GM12878 (cell line): ENCODE measurements at regions not wholly inside any gene's neighbourhood (a gene's known extent, or its start where the extent isn't known, plus 50 kb on each side); places are given as distances from the start of the nearest gene placed in this dataset.

Experiments
- ATAC-seq: fragments of 200-7000 bp; cut with Tn5 transposase; 3 replicates; pipeline ENCODE4 v1.9.1; 2020; ENCODE audit warnings: mild to moderate bottlenecking, moderate library complexity
- BruUV-seq: library from RNA; stranded (reverse); fragments of 400-500 nt; replicated peaks from 2 replicates; lab custom pipeline; 2021; lab: Mats Ljungman, UMichigan
- CTCF ChIA-PET: fragments of 300-600 bp; sonication (Branson Sonifier 250); formaldehyde crosslinking; extraction: SDS; loops from one replicate; lab custom pipeline; 2021; ENCODE audit warnings: inconsistent platforms; lab: Yijun Ruan, JAX
- POLR2A ChIA-PET: fragments of 350-600 bp; formaldehyde crosslinking; extraction: SDS; loops from one replicate; lab custom pipeline; 2021; ENCODE audit warnings: inconsistent platforms; lab: Charles Lee
- RAD21 ChIA-PET: fragments of 300-600 bp; sonication (Branson Sonifier 250); formaldehyde crosslinking; loops from one replicate; lab custom pipeline; 2023; ENCODE audit warnings: antibody characterized with exemption; ENCODE audit not compliant: unreplicated experiment; lab: Charles Lee
- SMC1A ChIA-PET: fragments of 300-600 bp; sonication (Branson Sonifier 250); formaldehyde crosslinking; loops from one replicate; lab custom pipeline; 2023; ENCODE audit not compliant: unreplicated experiment, uncharacterized antibody; lab: Charles Lee
- DNase-seq: peaks from one replicate; pipeline ENCODE4 v3.0.0-alpha.2; 2011; ENCODE audit warnings: low read depth, low spot score
- FAIRE-seq: peaks from 3 replicates; lab custom pipeline; 2011; peaks lifted over from hg19 to GRCh38; lab: Jason Lieb, UNC
- H2AFZ ChIP-seq: 2 replicates; pipeline ENCODE4 v1.6.0; 2011; ENCODE audit warnings: low read depth, low read length, control low read depth; ENCODE audit not compliant: control insufficient read depth
- H3K27ac ChIP-seq: 2 replicates; pipeline ENCODE4 v1.5.1; 2011; ENCODE audit warnings: control low read depth; ENCODE audit not compliant: control insufficient read depth, insufficient read depth
- H3K27me3 ChIP-seq, 2 experiments: replicated peaks in 1 of 2; 2 replicates each; pipeline versions ENCODE4 v1.6.0 to v1.6.1; 2011; ENCODE audit warnings: low read length in 1 of 2; ENCODE audit not compliant: control insufficient read depth in 2 of 2, insufficient read depth in 2 of 2
- H3K36me3 ChIP-seq, 2 experiments: 2 replicates each; pipeline ENCODE4 v1.5.1; 2011; ENCODE audit warnings: low read length in 1 of 2; ENCODE audit not compliant: control insufficient read depth in 2 of 2, insufficient read depth in 2 of 2
- H3K4me1 ChIP-seq: 2 replicates; pipeline ENCODE4 v1.6.1; 2011; ENCODE audit warnings: mild to moderate bottlenecking, low read length, moderate library complexity, mixed read lengths; ENCODE audit not compliant: control insufficient read depth, insufficient read depth
- H3K4me2 ChIP-seq: 2 replicates; pipeline ENCODE4 v1.6.0; 2011; ENCODE audit warnings: control low read depth; ENCODE audit not compliant: control insufficient read depth, insufficient read depth
- H3K4me3 ChIP-seq: fragments of 200-600 bp; sonication (generic); 2 replicates; pipeline ENCODE4 v1.5.1; 2016
- H3K79me2 ChIP-seq: 2 replicates; pipeline ENCODE4 v1.6.0; 2011; ENCODE audit warnings: low read length; ENCODE audit not compliant: control insufficient read depth, insufficient read depth
- H3K9ac ChIP-seq: 2 replicates; pipeline ENCODE4 v1.8.0; 2011; ENCODE audit warnings: low read length, control low read depth, mixed read lengths; ENCODE audit not compliant: control insufficient read depth, insufficient read depth
- H3K9me3 ChIP-seq: replicated peaks from 3 replicates; pipeline ENCODE4 v1.5.1; 2011; ENCODE audit warnings: mild to moderate bottlenecking, low read length; ENCODE audit not compliant: control insufficient read depth, insufficient read depth
- H4K20me1 ChIP-seq: 2 replicates; pipeline ENCODE4 v1.6.0; 2011; ENCODE audit not compliant: control insufficient read depth, insufficient read depth
- E2F4 ChIP-seq: IDR thresholded peaks from 2 replicates; pipeline ENCODE4 v1.6.1; 2012; ENCODE audit warnings: low read depth, low read length, improper control_type of control experiment
- EGR1 ChIP-seq, 2 experiments: IDR thresholded peaks; 1 replicate in 1 of 2; 2 replicates in 1 of 2; pipeline ENCODE4 v1.6.1; 2011 to 2012; ENCODE audit warnings: low read depth in 2 of 2, low read length in 2 of 2, borderline replicate concordance in 1 of 2, mild to moderate bottlenecking in 1 of 2, moderate library complexity in 1 of 2
- JUNB ChIP-seq: IDR thresholded peaks from 2 replicates; pipeline ENCODE4 v1.6.1; 2016; ENCODE audit warnings: antibody characterized with exemption, mild to moderate bottlenecking
- NFIC ChIP-seq: IDR thresholded peaks from 2 replicates; pipeline ENCODE4 v1.6.1; 2012; ENCODE audit warnings: low read depth, mild to moderate bottlenecking, inconsistent platforms, low read length, moderate library complexity
- NFYA ChIP-seq: IDR thresholded peaks from 2 replicates; pipeline ENCODE4 v1.6.1; 2011; ENCODE audit warnings: low read depth, mild to moderate bottlenecking, low read length, improper control_type of control experiment, borderline replicate concordance
- NFYB ChIP-seq: IDR thresholded peaks from 2 replicates; pipeline ENCODE4 v1.6.1; 2011; ENCODE audit warnings: low read depth, mild to moderate bottlenecking, low read length, improper control_type of control experiment, moderate library complexity; ENCODE audit not compliant: insufficient read depth
- RUNX3 ChIP-seq: IDR thresholded peaks from 2 replicates; pipeline ENCODE4 v1.6.1; 2012; ENCODE audit warnings: low read length, inconsistent platforms
- whole genome bisulfite sequencing: methylation state at CpG from one replicate; pipeline ENCODE4 v1.1.6; 2016; ENCODE audit warnings: low lambda C conversion rate; ENCODE audit not compliant: insufficient replicate concordance, insufficient coverage; ENCODE audit errors: missing lambda C conversion rate; 5-methylcytosine and 5-hydroxymethylcytosine counted together
- in situ Hi-C: fragments of 300-500 bp; cut with MboI; formaldehyde crosslinking; loops from 9 replicates; pipeline ENCODE4 v1.14.3; 2018; ENCODE audit warnings: mixed read lengths
- intact Hi-C: fragments of 100-400 bp; cut with micrococcal nuclease; formaldehyde crosslinking; loops from one replicate; pipeline ENCODE4 v1.14.2; 2022; ENCODE audit not compliant: unreplicated experiment
- TF ChIP-seq, protein P1 (sequence below): IDR thresholded peaks from 2 replicates; pipeline ENCODE4 v1.6.1; 2012; ENCODE audit warnings: improper control_type of control experiment, low read depth, low read length; ENCODE audit not compliant: insufficient replicate concordance
- TF ChIP-seq, protein P2 (sequence below): IDR thresholded peaks from 2 replicates; pipeline ENCODE4 v1.6.1; 2012; ENCODE audit warnings: low read length, inconsistent platforms

DNA sequence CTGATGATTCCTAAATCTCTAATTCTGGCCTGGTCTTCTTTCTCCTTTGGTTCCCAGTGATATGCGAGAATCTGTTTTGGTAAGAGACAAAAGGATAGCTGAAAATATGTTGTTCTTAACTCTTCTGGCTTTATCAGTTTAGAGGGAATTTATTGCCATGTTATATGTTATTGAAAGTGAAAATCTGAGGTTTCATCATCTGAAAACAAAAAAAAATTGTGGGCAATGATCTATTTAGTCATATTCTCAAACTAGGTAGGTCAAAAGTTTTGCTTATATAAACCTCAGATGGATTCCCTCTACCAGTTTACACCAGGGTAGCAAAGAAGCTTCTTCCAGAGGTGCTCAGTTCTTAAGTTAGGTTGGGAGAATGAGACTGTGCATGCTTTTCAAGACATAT lies 103.6 kb downstream of the ITM2A start:
- ChIA-PET RAD21 (interaction anchor here (0.7 to 5.0 kb wide), 12 partner anchors 81 to 340 kb away, joined by 3 to 30 read pairs (median 5); partner anchors contain the start of gene GPR174), POLR2A (interaction anchor here (0.8 to 1.3 kb wide), 4 partner anchors 97 to 122 kb away, joined by 3 to 12 read pairs (median 4); partner anchors contain the start of gene GPR174), SMC1A (interaction anchor here (0.9 to 3.4 kb wide), 11 partner anchors 81 to 340 kb away, joined by 3 to 22 read pairs (median 6); partner anchors contain the start of gene P2RY10), CTCF (interaction anchor here (1.1 to 1.6 kb wide), 3 partner anchors 9 to 313 kb away, joined by 3 to 5 read pairs (median 4); no protein-coding TSS in a partner anchor)
- TF ChIP-seq EGR1 (IDR thresholded peaks at IDR 0.05; ENCODE audit: borderline replicate concordance in 1 of 2, low read depth in 2 of 2, low read length in 2 of 2) (no peak), NFYB (no peak), JUNB (no peak), E2F4 (no peak), RUNX3 (peak; percentile 64; the same call in 1 of the 2 replicates), NFYA (no peak), NFIC (peak; percentile 48; the same call in 1 of the 2 replicates)
- TF ChIP-seq, protein P1, sequence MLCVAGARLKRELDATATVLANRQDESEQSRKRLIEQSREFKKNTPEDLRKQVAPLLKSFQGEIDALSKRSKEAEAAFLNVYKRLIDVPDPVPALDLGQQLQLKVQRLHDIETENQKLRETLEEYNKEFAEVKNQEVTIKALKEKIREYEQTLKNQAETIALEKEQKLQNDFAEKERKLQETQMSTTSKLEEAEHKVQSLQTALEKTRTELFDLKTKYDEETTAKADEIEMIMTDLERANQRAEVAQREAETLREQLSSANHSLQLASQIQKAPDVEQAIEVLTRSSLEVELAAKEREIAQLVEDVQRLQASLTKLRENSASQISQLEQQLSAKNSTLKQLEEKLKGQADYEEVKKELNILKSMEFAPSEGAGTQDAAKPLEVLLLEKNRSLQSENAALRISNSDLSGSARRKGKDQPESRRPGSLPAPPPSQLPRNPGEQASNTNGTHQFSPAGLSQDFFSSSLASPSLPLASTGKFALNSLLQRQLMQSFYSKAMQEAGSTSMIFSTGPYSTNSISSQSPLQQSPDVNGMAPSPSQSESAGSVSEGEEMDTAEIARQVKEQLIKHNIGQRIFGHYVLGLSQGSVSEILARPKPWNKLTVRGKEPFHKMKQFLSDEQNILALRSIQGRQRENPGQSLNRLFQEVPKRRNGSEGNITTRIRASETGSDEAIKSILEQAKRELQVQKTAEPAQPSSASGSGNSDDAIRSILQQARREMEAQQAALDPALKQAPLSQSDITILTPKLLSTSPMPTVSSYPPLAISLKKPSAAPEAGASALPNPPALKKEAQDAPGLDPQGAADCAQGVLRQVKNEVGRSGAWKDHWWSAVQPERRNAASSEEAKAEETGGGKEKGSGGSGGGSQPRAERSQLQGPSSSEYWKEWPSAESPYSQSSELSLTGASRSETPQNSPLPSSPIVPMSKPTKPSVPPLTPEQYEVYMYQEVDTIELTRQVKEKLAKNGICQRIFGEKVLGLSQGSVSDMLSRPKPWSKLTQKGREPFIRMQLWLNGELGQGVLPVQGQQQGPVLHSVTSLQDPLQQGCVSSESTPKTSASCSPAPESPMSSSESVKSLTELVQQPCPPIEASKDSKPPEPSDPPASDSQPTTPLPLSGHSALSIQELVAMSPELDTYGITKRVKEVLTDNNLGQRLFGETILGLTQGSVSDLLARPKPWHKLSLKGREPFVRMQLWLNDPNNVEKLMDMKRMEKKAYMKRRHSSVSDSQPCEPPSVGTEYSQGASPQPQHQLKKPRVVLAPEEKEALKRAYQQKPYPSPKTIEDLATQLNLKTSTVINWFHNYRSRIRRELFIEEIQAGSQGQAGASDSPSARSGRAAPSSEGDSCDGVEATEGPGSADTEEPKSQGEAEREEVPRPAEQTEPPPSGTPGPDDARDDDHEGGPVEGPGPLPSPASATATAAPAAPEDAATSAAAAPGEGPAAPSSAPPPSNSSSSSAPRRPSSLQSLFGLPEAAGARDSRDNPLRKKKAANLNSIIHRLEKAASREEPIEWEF: peak; percentile 61
- TF ChIP-seq, protein P2, sequence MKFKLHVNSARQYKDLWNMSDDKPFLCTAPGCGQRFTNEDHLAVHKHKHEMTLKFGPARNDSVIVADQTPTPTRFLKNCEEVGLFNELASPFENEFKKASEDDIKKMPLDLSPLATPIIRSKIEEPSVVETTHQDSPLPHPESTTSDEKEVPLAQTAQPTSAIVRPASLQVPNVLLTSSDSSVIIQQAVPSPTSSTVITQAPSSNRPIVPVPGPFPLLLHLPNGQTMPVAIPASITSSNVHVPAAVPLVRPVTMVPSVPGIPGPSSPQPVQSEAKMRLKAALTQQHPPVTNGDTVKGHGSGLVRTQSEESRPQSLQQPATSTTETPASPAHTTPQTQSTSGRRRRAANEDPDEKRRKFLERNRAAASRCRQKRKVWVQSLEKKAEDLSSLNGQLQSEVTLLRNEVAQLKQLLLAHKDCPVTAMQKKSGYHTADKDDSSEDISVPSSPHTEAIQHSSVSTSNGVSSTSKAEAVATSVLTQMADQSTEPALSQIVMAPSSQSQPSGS: peak; percentile 68
- intact Hi-C loops (no loop called here), in situ Hi-C loops (loop anchor here (5.0 to 25.0 kb wide), 3 partner anchors 81 to 701 kb away; no protein-coding TSS in a partner anchor)
- Histone ChIP-seq H3K4me2 (no peak overlapping the region), H2AFZ (no peak overlapping the region), H3K27me3 (no peaks in the 10 kb centered on the region), H3K79me2 (no peaks in the 10 kb centered on the region), H3K36me3 (no peaks in the 10 kb centered on the region), H3K9ac (no peak overlapping the region), H3K27ac (peak overlapping the region; percentile 20; the same call in 1 of the 2 replicates), H4K20me1 (no peaks in the 10 kb centered on the region), H3K9me3 (no peaks in the 10 kb centered on the region; the same call in 1 of the 3 replicates), H3K4me3 (no peak overlapping the region), H3K4me1 (peaks cover 18% of the 10 kb centered on the region; the same call in 1 of the 2 replicates)
- no TSS peak for BruUV-seq
- ATAC-seq: peak; percentile 24
- 44% methylated on average over 1 of the region's 1 CpG for WGBS
- no peak for FAIRE-seq
- no peak for DNase-seq
